ENCODE measurements at regions not wholly inside any gene's neighbourhood (a gene's known extent, or its start where the extent isn't known, plus 50 kb on each side); places are given as distances from the start of the nearest gene placed in this dataset.
"Not testable (repeated sequence)": the region's sequence is repeated elsewhere in the genome, so short reads cannot be mapped to it uniquely, and the experiment has no call there.

DNA sequence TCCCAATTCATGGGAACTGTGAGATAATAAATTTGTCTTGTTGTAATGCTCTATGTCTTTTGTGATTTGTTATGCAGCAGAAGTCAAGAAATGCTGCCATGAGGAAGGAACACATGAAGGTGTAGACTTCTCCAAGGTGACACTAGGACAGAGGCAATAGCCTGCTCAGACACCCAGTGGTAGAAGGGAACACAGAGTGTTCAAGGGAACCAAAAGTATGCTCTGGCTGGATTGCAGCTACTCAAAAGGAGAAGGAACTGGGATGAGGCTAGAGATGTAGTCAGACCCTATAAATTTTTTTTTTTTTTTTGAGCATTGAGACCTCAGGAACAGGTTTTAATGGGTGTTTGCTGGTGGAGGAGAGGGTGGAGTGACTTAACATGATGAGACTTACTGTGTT is 232.5 kb downstream of the PARP8 start:
- DNase-seq = no peak

DNA sequence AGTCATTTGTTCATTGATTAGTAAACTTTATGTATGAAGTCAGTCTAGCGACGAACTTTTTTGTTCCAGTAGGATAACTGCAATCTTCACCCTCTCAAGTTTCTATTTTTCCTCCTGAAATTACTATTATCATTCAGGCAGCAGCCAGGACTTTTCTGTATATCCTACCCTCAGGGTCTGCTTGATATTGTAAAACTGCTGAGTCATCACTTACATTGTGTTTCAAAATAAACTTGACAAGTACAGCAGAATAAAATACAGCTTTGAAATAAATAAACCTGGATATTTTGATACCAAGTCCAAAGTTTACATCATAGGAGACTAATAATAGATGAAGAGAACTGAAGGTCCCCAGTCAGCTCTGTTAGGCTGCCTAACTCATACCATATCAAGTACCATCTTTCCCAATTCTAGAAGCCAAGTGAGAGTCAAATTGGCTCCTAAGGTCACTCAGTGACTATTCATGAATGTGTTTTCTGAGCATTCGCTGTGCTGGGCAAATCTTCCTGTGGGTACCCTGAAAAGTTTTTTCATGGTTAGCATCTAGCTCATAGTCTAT is 234.6 kb downstream of the PARP8 start:
- no peak for DNase-seq

DNA sequence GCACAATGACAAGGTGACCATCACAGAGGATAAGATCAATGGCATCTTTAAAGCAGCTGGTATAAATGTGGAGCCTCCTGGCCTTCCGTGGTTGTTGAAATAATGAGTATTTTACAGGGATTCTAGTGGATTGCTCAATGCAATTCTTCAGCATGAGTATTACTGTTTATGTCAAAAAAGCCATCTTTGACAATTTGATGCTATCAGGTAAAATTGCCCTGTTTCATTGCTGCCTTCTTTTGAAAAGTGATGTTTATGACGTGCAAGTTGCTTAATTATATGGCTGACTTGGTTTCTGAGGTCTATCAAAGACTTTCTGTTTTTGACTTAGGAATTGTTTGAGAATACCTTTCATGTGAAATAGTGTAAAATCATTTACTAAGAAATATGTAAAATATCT is 237.2 kb downstream of the PARP8 start:
- no peak for DNase-seq

DNA sequence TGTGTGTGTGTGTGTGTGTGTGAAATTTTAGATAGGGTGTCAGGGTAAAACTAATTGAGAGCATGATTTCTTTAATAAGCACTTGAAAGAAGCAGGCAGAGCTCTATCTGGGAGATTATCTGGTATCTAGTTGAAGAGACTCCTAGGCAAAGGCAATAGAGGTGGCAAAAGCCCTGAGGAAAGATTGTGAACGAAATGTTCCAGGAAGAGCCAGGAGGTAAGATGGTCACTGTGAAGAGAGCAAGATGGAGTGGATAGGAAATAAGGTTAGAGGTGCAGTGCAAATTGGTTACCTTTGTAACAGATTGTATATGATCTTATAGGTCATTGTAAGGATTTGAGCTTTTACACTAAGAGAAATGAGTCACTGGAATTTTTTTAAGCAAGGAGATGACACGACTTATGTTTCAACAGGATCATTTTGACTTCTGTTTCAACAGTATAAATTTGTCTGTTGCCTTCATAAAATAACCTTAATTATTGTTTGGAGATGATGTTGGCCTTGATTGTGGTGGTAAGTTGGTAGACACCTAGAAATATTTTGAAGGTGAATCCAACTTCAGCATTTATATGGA is 239.6 kb downstream of the PARP8 start:
- DNase-seq = no peak

- not testable (repeated sequence) for DNase-seq
Observed at GRCh38 chr5:50920160-50920559, 253.7 kb downstream of the PARP8 start.

- no peak for DNase-seq
Observed at GRCh38 chr5:50921366-50922133, 255.1 kb downstream of the PARP8 start.

- DNase-seq = peak; percentile 41
Observed at GRCh38 chr5:50922134-50922941, 255.9 kb downstream of the PARP8 start.

DNA sequence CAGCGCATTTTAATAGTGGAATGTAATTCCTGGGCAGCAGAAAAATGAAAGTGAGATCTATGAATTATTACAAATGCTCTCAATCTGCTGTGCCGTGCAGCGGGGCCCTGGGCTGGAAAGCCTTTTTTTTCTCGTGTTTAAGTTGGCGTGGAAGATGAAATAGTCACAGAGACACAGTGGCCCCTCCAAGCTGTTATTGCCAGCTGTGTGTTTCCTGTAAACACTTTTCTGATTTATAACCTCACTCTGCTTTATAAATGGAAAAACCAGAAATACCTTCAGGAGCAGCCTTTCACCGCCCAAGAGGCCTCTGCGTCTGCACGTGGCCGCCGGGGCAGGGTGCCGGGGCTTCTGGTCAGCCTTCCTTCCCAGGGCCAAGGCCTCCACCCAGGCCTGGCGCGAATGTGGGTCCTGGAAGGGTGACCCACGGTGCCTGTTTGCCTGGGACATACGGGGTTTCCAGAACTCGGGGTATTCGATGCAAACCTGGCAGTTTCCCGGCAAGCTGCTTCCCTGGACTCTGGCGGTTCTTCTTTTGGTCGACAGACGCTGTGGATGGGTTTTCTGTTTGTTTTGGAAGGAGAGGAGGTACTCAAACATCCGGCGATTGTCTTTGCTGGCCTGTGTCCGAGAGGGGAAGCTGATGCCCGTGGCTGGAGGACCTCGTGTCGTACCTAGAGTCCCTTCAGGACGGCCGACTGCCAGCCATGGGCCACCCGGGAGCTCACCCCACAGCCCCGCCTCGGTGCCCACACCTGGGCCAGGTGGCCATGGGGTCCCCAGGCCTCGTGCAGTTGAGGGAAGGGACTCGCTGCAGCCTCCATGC is 256.7 kb downstream of the PARP8 start:
- DNase-seq = no peak

GRCh38 chr5:50923768-50924494 is 257.5 kb downstream of the PARP8 start:
- no peak for DNase-seq

DNA sequence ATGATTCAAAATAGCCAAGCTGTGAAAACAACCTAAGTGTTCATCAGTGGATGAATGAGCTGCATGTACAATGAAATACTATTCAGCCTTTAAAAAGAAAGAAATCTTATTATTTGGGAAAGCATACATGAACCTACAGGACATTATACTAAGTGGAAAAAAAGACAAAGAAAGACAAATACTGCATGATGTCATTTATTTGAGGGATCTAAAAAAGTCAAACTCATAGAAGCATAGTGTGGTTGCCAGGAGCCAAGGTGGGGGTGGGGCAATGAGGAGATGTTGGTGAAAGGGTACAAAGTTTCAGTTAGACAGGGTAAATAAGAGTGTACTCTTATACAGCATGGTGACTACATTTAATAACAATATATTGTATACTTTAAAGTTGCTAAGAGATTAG is 261.5 kb downstream of the PARP8 start:
- DNase-seq = no peak

DNA sequence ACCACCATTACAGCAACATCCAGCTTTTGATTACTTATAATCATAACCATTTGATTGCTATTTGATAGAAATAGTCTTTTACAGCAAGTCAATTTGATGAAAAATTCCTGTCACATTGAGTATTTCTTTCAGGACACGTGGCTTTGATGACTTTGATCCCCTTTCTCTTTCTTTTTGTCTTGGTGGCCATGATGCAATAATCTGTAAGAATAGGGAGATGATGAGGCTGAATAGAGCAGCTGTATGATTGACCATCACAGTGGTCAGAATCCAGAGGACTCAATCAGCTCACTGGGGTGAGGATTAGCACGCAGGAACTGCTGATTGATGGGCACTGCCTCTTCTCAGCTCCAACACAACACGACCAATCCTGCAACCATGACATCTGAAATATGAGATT is 262.7 kb downstream of the PARP8 start:
- no peak for DNase-seq

GRCh38 chr5:50934343-50934742 is 267.9 kb downstream of the PARP8 start:
- DNase-seq = no peak

GRCh38 chr5:50945139-50945538 is 278.7 kb downstream of the PARP8 start:
- DNase-seq = no peak

DNA sequence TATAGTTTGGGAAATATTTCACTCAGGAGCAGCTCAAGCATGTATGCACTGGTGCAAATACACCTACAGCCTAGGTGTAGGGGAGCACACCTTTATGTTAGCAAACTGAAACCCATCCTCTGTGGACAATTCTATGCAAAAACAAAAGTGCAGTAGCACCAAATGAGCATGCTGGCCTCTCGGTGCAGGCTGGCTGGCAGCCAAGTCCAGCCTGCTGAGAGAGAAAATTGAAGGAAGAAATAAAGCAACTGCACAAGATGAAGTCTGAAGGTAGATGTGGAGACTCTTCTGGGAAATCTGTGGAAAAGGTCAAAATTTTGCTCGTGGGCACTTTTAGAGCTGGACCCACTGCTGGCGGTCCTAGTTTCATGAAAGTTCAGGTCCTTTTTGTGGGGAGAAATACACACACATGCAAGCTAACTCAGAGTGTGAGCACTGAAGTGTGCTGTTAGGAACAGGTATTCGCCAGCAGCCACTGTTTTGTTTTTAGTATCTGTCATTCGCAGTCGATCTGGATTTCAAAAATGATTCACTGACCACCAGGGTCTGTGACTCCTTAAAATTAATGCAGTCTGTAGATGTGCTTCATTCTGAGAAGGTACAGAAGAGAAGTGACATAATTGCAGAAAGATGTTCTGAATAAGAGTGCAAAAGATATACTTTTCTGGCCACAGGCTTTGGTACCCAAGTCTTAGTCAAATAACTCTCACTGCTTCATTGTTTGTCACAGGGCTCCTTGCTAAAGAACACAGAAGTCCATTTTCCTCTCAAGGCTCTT is 281.7 kb downstream of the PARP8 start:
- no peak for DNase-seq

DNA sequence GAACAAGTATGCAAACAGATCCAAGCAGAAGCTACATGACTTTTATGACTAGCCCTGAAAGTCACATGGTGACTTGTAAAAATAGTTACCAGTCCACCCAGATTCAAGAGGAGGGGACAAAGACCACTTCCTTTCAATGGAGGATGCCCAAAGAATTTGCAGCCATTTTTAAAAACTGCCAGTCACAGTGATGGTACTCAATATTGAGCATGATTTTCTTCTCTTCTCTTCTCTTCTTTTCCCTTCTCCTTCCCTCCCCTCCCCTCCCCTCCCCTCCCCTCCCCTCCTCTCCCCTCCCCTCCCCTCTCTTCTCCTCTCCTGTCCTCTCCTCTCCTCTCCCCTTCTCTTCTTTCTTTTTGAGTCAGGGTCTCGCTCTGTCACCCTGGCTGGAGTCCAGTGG is 286.9 kb downstream of the PARP8 start:
- DNase-seq = no peak

GRCh38 chr5:50958852-50959457 is 292.5 kb downstream of the PARP8 start:
- DNase-seq = no peak

- peak; percentile 83 for DNase-seq
Observed at GRCh38 chr5:50962934-50963872, 296.8 kb downstream of the PARP8 start.

- peak; percentile 24 for DNase-seq
Observed at GRCh38 chr5:50963971-50964745, 297.7 kb downstream of the PARP8 start.
